Skeletal muscle tissue (tissue), 3 donors: ENCODE measurements at regions not wholly inside any gene's neighbourhood (a gene's known extent, or its start where the extent isn't known, plus 50 kb on each side); places are given as distances from the start of the nearest gene placed in this dataset.

Experiments
- H3K27ac ChIP-seq: one replicate; pipeline ENCODE4 v1.7.0; 2013; ENCODE audit warnings: mild to moderate bottlenecking, low read depth, low read length, inconsistent platforms
- H3K27me3 ChIP-seq, 3 donors: one replicate each; pipeline ENCODE4 v1.7.0; 2013; ENCODE audit warnings: low read length in 3 of 3; ENCODE audit not compliant: control insufficient read depth in 3 of 3, insufficient read depth in 3 of 3
- H3K36me3 ChIP-seq, 3 donors: one replicate each; pipeline ENCODE4 v1.7.0; 2013; ENCODE audit warnings: low read length in 3 of 3; ENCODE audit not compliant: control insufficient read depth in 3 of 3, insufficient read depth in 3 of 3
- H3K4me1 ChIP-seq, 3 donors: one replicate each; pipeline ENCODE4 v1.7.0; 2013; ENCODE audit warnings: low read length in 3 of 3, mild to moderate bottlenecking in 3 of 3; ENCODE audit not compliant: control insufficient read depth in 3 of 3, insufficient read depth in 3 of 3
- H3K4me3 ChIP-seq, 3 donors: one replicate each; pipeline ENCODE4 v1.7.0; 2013; ENCODE audit warnings: low read length in 3 of 3
- H3K9ac ChIP-seq, 3 donors: one replicate each; pipeline ENCODE4 v1.7.0; 2013; ENCODE audit warnings: low read length in 3 of 3, mild to moderate bottlenecking in 3 of 3, moderate library complexity in 2 of 3, low read depth in 1 of 3
- H3K9me3 ChIP-seq, 3 donors: one replicate each; pipeline ENCODE4 v1.7.0; 2013; ENCODE audit warnings: low read length in 3 of 3; ENCODE audit not compliant: control insufficient read depth in 3 of 3
- donor health status: Osteomylitis.

DNA sequence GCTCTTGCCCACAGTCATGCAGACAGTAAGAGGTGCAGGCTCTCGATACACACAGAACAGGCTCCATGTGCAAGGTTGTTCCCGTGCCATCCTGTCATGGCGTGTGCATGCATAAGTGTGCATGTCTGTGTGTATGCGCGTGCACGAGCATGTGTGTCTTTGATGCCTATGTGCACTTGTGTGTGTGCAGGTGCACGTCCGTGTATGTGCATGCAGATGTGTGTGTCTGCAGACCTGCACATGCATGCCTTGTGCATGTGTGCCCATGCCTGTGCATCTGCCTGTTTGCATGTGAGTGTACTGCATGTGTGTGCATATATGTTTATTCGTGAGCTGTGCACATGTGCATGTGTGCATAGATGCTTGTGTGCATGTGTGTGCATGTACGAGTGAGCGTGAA, 309.8 kb downstream of the TMEM121 start:
- Histone ChIP-seq H3K9ac (no peak overlapping the region), H3K9me3 (peaks cover 0 to 3% (median 0%) of the 10 kb centered on the region in 3 donors), H3K4me1 (no peaks in the 10 kb centered on the region), H3K36me3 (no peaks in the 10 kb centered on the region), H3K4me3 (no peak overlapping the region), H3K27me3 (peaks cover 0 to 8% (median 0%) of the 10 kb centered on the region in 3 donors), H3K27ac (no peak overlapping the region)

DNA sequence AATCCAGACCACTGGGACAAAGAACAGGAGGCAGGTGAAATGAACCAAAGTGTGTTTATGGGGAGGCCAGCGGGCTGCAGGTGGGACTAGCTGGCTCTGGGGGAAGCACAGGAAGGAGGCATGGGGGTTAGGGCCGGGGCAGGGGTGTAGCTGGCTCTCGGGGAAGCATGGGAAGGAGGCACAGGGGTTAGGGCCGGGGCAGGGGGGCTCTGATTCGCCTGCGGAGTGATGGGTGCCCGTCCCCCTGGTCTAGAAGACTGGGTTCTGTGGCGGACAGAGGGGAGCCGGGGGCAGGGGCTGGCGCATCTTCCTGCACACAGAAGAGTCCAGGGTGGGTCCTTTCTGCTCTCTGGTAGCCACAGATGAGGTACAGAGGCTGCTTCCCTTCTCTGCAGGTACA, 310.3 kb downstream of the TMEM121 start:
- H3K4me1 ChIP-seq = no peaks in the 10 kb centered on the region
- no peak overlapping the region for H3K4me3 ChIP-seq
- H3K36me3 ChIP-seq = no peaks in the 10 kb centered on the region
- H3K9ac ChIP-seq = no peak overlapping the region
- H3K27ac ChIP-seq = no peak overlapping the region
- peaks cover 0 to 3% (median 0%) of the 10 kb centered on the region in 3 donors for H3K9me3 ChIP-seq
- H3K27me3 ChIP-seq = peaks cover 0 to 8% (median 0%) of the 10 kb centered on the region in 3 donors

DNA sequence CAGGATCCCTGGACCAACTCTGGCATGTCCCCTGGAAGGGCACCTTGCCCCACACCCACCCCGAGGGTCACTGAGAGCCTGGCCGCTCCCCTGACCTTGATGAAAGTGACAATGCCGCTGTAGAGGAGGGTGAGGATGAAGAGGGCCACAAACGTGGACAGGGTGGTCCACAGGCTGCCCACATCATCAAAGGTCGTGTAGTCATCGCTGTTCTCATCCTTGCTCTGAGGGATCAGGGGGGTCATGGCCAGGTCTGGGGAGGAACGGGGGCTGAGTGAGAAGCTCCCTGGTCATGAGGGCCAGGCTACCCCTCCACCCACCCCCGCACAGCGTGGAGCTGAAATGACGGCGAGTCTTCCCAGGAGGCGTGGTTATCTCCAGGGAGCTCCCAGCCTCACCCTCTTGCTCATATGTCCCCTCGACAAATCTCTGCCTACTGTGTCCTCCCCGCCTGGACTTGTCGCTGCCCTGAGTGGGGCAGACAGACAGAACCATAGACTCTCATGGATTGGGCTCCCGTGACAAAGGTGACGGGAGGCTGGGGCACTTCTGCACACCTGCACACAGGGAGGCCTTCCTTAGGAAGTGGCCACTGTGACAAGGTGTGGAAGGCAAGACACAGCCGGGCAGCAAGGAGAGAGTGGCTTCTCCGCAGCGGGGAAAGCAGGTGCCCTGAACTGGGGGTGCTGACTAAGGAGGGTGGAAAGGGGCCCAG, 311.1 kb downstream of the TMEM121 start:
- Histone ChIP-seq H3K36me3 (no peaks in the 10 kb centered on the region), H3K27me3 (peaks cover 0 to 8% (median 0%) of the 10 kb centered on the region in 3 donors), H3K4me1 (no peaks in the 10 kb centered on the region), H3K9ac (no peak overlapping the region), H3K27ac (no peak overlapping the region), H3K9me3 (peaks cover 0 to 3% (median 0%) of the 10 kb centered on the region in 3 donors), H3K4me3 (no peak overlapping the region)

DNA sequence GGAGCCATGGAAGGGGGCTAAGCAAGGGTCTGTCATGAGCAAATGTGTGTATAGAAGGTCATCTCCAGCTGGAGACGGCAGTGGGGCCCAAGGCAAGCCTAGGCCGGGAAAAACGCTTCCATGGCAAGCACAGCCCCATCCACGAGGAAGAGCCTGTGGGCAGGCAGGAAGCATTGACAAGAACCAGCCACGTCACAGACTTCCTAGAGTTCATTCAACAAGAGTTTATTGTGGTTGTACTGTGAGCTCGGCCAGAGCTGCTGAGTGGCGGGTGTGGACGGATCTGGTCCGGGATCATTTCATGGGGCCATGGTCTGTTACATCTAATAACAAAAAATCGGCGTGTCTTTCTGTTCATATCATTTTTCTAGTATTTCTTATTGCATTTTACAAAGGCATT, 311.7 kb downstream of the TMEM121 start:
- Histone ChIP-seq H3K27ac (no peak overlapping the region), H3K4me1 (no peaks in the 10 kb centered on the region), H3K27me3 (peaks cover 0 to 8% (median 0%) of the 10 kb centered on the region in 3 donors), H3K36me3 (no peaks in the 10 kb centered on the region), H3K9ac (no peak overlapping the region), H3K9me3 (peaks cover 0 to 3% (median 0%) of the 10 kb centered on the region in 3 donors), H3K4me3 (no peak overlapping the region)

DNA sequence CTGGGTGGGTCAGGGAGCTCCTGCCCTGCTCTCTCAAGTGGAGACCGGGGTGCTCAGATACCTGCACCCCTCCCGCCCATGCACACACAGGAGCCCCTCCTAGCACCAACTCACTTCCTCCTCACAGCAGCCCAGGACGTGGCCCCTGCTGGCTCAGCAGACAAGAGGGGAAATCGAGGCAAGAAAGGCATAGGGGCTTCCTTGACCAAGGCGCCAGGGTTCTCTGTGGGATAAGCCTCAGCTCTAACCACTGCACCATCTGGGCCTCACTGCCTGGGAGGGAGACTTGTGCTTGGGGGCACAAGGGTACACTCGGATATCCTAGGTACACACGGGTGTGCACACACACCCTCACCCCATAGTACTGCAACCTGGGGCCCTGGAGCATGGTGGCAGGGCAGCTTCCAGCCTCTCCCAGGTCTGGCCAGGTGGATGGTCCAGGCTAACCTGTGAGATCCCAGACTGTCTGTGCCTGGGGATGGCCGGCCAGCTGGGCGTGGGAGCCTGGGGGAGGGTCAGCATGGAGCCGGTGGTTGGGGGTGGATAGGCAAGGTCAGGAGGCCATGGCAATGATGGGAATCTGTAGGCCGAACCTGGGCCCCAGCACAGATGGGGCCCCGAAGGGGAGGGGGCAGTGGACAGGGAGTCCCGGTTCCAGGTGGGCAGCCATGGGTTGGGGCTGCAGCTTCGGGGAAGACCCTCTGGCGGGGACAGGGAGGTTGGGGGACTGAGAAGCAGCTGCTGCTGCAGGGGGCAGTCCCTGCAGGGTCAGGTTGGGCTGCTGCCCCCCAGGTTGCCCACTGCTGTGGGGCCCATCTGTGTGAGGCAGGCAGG, 312.4 kb downstream of the TMEM121 start:
- Histone ChIP-seq H3K4me1 (no peaks in the 10 kb centered on the region), H3K36me3 (no peaks in the 10 kb centered on the region), H3K9me3 (peaks cover 0 to 3% (median 0%) of the 10 kb centered on the region in 3 donors), H3K4me3 (no peak overlapping the region), H3K27ac (no peak overlapping the region), H3K9ac (no peak overlapping the region), H3K27me3 (peaks cover 0 to 8% (median 0%) of the 10 kb centered on the region in 3 donors)

DNA sequence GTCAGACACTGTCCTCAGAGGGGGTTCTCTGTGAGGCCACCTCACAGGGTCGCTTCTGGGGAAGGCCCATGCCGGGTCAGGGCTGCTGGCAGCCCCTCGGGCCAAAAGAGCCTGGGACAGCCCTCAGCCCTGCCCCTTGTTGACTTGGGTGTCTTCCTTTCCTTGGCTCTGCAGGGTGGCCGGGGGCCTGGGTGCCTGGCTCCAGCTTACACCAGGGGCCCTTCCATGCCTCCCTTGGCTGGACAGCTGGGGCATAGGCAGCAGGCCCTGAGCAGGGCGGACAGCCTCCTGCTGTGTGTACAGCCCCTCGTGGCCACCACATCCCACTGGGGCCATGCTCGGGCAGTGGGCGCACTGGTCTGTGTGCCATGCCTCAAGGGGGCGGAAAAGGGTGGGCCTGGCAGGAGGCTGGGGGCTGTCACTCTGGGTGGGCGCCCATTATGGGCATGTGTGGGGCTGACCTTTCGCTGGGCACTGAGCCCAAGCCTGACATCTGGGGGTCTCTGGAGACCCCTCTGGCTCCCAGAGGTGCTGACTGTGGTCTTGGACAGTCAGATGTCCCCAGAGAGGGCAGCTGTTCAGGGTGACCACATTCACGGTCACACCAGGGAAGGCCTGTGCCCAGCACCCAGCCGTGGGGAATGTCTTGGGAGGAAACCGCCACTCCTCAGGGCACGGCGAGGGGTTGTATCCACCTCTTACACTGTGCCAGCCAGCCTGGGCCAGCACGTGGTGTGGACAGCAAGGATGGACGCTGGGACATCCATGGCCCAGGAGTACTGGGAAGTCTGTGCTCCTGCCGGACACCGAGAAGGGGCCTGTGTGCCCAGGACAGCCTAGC, 313.3 kb downstream of the TMEM121 start:
- H3K36me3 ChIP-seq = no peaks in the 10 kb centered on the region
- peaks cover 0 to 3% (median 0%) of the 10 kb centered on the region in 3 donors for H3K9me3 ChIP-seq
- H3K4me3 ChIP-seq = no peak overlapping the region
- no peaks in the 10 kb centered on the region for H3K4me1 ChIP-seq
- H3K9ac ChIP-seq = no peak overlapping the region
- no peak overlapping the region for H3K27ac ChIP-seq
- H3K27me3 ChIP-seq = peaks cover 0 to 8% (median 0%) of the 10 kb centered on the region in 3 donors

DNA sequence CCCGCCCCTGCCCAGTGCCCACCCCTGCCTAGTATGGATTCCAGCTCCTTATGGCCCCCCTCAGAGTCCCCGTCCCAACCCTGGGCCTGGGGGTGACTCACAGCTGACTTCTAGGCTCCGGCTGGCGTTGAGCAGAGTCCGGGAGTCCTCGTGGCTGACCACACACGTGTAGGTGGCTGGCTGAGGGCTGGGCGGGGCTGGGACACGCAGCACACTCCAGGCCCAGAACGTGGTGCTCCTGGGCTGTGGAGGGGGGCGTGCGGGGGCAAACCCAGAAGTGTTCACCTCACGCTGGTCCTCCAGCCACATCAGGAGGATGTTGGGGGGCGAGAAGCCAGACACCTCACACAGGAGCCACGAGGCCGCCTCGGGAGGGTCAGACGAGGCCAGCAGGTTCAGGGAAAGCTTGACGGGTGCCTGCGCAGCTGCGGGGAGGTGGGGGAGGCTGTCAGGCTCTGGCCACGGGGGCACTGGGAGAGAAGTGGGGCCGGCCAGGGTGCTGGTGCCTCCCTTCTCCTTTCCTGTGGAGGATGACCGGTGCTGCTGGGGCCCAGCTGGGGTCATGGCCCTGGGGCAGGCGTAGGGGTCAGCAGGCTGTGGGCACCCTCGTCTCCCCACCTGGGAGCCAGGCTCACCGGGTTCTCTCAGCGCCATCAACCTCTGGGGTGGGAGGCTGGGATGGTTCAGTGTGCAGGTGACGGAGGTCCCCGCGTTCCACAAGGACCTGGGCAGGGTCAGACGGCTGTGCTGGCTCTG, 314.1 kb downstream of the TMEM121 start:
- no peaks in the 10 kb centered on the region for H3K4me1 ChIP-seq
- peaks cover 0 to 8% (median 0%) of the 10 kb centered on the region in 3 donors for H3K27me3 ChIP-seq
- no peaks in the 10 kb centered on the region for H3K36me3 ChIP-seq
- no peak overlapping the region for H3K27ac ChIP-seq
- H3K9me3 ChIP-seq = peaks cover 0 to 3% (median 0%) of the 10 kb centered on the region in 3 donors
- no peak overlapping the region for H3K4me3 ChIP-seq
- H3K9ac ChIP-seq = no peak overlapping the region

DNA sequence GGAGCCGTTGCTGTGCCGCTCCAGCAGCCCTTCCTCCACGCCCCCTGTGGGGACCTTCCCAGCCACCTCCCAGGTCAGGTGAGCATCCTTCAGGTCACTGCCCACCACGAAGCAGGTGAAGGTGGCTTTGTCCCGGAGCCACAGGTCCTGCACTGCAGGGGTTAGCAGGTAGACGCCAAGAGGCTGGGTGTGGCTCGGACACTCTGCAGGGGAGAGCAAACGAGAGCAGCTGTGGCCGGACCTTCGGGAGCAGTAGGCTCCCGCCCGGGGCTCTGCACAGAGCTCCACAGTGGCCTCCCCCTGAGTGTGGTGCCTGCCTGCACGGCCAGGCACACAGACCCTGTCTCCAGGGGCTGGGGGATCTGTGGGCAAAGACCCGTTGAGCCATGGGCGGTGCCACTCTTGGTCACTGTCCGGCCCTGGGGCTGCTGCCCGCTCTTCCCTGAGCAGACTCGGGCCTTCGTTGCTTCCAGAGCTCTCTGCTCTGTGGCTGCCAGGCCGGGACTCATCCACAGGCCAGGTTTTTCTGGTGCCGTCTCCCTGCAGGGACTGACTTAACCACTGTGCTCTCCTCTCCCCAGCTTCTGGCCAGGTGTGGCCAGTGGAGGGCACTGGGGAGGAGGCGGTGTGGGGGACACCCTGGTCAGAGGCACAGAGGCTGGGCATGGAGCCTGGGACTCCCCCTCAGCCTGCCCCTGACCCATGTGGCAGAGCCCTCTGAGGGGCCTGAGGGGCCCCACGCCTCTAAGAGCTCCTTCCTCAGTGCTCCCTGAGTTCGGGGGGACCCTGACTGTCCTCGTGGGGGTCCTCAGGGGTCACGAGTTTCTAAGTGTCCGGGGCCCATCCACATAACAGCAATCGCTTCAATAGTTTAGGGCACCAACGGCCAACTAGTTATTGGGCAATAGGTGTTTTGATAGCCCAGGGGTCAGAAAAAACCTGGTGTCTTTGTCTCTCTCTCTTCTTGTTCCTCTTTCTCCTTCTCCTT, 314.9 kb downstream of the TMEM121 start:
- Histone ChIP-seq H3K9me3 (peaks cover 0 to under 1% (median 0%) of the 10 kb centered on the region in 3 donors), H3K9ac (no peak overlapping the region), H3K4me1 (no peaks in the 10 kb centered on the region), H3K27ac (no peak overlapping the region), H3K4me3 (no peak overlapping the region), H3K36me3 (no peaks in the 10 kb centered on the region), H3K27me3 (peaks cover 0 to 5% (median 0%) of the 10 kb centered on the region in 3 donors)
